HG03575 (cell line): ENCODE measurements at regions not wholly inside any gene's neighbourhood (a gene's known extent, or its start where the extent isn't known, plus 50 kb on each side); places are given as distances from the start of the nearest gene placed in this dataset.
"Not testable (repeated sequence)": the region's sequence is repeated elsewhere in the genome, so short reads cannot be mapped to it uniquely, and the experiment has no call there.

ENCODE experiments used
- ATAC-seq: cut with Tn5 transposase; IDR thresholded peaks from one replicate; pipeline ENCODE4 v1.9.1; 2021; ENCODE audit not compliant: unreplicated experiment, insufficient number of reproducible peaks, low FRiP score; ENCODE audit errors: extremely low read depth

- no peak for ATAC-seq
These were observed 866.0 kb downstream of the LTN1 start for GRCh38 chr21:28126521-28127174.

- ATAC-seq, result no peak
These were observed 868.1 kb downstream of the LTN1 start for GRCh38 chr21:28124541-28124940.

GRCh38 chr21:28118570-28118969 lies 874.1 kb downstream of the LTN1 start:
- ATAC-seq, result no peak

- ATAC-seq, result not testable (repeated sequence)
These were observed 877.7 kb downstream of the LTN1 start for GRCh38 chr21:28114986-28115385.

GRCh38 chr21:28113718-28114117 lies 879.0 kb downstream of the LTN1 start:
- no peak for ATAC-seq

- ATAC-seq, result no peak
These were observed 880.2 kb downstream of the LTN1 start for GRCh38 chr21:28112511-28112910.

GRCh38 chr21:28111151-28111619 lies 881.5 kb downstream of the LTN1 start:
- ATAC-seq, result no peak

DNA sequence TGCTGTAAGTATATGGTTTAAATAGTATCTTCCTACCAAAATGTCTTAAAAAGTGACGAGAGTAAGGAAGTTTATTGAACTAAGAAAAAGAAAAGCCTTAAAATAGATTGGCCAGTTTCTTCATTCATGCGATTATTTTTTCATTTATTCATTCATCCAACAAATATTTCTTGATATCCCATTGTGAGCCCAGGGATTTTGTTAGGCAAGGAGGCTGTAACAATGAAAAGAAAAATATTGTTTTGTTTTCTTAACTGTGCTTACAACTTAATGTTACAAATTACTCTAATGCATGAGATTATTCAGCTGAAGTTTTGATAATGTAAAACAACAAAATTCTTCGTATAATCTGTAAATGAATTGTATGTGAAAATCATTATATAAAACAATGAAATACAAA lies 882.0 kb downstream of the LTN1 start:
- no peak for ATAC-seq

DNA sequence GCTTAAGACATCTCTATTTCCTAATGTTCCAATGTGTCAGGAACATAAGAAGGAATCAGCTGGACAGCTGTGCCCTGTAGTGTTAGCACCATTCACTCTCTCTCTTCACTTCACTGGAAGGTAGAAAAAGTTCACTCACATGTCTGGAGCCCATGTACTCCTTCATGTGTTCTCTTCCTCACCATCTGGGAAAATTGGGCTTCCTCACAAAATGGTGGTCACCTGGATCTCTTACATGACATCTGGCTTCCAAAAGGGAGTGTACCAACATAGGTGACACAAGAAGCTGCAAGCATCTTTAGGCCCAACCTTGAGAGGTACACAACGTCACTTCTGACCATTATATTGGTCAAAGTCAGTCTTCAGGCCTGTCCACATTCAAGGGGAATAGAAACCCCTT lies 882.6 kb downstream of the LTN1 start:
- no peak for ATAC-seq

DNA sequence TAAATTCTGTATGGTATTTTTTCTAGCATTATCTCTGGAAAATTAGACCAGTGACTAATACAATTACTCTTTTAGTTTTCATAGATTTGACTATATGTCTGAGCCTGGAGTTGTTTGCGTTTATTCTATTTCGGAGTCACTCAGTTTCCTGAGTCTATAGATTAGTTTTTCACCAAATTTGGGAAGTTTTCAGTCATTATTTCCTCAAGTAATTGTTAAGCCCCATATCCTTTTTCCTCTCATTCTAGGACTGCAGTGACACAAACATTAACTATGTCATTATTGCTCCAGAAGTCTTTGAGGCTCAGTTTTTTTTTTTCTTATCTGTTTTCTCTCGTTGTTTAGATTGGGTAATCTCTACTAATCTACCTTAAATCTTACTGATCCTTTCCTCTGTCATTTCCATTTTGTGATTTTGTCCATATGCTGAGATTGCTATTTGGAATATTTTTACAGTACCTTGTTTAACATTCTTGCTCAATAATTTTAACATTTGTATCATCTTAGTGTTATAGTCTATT lies 886.2 kb downstream of the LTN1 start:
- ATAC-seq, result no peak

DNA sequence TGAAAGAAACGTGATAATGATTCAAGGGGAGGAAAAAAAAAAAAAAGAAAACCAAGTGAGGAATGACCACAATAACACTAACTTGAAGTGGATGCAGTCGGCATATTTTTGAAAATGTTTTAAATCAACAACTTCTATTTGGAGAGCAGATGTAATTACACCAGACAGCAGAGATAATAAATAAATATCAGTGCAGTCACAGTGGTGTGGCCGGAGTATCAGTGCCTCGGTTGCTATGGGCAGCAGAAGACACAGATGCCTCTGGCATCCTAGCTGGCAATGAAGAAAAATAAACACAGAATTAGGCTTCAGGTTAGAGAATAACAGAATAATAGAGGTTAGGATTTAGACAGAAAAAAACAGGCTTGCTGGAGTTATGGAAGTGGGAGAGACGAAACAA lies 888.3 kb downstream of the LTN1 start:
- no peak for ATAC-seq

DNA sequence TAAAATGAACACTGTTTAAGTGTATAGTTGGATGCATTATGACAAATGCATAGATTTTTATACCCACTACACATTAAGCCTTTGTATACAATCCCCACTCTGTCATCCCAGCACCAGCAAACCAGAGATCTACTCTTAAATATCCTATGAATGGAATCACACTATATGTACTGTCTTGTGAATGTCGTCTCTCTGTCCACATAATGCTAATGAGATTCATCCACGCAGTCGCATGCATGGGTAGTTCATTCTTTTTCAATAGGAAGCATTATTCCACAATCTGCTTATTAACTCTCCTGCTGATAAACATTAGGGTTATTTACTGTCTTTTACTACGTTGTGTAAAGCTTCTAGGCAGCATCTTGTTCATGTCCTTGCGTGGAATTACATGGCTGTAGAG lies 892.3 kb downstream of the LTN1 start:
- ATAC-seq, result no peak

DNA sequence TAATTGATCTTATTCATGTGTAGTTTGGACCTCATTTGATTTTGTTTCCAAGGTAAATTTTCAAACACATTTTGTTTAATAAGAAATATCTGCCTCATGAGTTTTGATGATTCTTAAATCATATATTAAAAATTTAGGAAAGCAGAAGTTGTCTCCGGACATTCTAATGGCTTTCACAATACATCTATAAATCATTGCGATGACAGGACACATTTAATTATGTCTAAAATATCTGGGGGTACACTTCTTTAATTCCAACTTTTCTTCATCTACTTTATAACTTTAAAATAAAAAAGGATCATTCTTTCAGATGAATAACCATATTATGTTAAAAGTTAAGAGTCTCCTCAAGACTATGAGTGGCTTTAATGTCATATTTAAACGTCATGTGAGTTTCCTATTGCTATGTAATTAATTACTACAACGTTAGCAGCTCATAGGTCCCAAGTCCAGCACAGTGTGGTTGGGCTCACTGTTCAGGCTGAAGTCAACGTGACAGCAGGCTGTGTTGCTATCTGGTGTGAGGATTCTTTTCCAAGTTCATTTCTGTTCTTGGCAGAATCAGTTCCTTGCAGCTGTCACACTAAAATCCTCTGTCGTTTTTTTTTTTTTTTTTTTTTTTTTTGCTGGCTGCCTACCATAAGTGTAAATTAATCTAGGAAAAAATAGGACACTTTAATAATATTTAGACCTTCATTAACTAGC lies 893.5 kb downstream of the LTN1 start:
- ATAC-seq, result no peak

GRCh38 chr21:28091466-28091865 lies 901.2 kb downstream of the LTN1 start:
- ATAC-seq, result no peak

DNA sequence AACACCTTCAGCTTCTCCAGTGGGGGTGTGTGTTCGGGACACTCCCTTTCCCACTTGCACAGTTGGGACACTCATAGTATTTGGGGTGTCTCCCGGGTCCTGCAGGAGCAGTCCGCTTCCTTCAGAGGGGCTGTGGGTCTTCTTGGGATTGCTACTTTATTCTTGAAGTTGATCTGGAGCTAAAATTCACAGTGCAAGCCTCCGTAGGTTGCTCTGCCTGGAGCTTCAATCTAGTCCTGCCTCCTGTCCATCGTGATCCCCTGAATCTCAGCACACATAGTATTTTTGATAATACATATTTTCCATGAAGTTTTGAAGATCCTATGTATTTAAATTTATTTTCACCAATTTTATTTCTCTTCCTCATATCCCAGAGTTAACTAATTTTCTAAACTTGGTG lies 902.1 kb downstream of the LTN1 start:
- no peak for ATAC-seq

- no peak for ATAC-seq
These were observed 902.9 kb downstream of the LTN1 start for GRCh38 chr21:28089599-28090441.

DNA sequence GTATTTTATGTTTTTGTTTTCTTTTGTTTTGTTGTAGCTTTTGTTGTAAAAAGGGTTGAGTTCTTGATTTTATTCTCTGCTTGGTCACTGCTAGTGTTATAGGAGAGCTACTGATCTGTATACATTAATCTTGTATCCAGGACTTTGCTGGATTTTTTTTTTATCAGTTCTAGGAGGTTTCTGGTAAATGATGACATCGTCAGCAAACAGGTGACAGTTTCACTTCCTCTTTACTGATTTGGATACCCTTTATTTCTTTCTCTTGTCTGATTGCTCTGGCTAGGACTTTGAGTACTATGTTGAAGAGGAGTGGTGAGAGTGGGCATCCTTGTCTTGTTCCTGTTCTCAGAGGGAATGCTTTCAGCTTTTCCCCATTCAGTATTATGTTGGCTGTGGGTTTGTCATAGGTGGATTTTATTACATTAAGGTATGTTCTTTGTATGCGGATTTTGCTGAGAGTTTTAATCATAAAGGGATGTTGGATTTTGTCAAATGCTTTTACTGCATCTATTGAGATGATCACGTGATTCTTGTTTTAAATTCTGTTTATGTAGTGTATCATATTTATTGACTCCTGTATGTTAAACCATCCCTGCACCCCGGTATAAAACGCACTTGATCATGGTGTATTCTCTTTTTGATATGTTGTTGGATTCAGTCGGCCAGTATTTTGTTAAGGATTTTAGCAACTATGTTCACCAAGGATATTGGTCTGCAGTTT lies 905.7 kb downstream of the LTN1 start:
- no peak for ATAC-seq

DNA sequence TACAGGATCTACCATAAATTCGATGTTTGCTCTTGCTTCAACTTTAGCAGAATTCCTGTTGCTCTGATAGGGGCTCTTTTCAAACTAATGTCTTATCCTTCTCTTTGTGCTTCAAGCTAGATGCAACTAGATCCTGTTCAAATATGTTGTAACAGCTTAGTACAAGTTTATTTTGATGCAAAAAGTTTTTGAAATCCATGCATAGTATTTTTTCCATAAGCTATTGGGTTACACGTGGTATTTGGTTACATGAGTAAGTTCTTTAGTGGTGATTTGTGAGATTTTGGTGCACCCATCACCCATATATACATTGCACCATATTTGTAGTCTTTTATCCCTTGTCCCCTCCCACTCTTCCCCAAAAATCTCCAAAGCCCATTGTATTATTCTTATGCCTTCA lies 907.7 kb downstream of the LTN1 start:
- ATAC-seq, result no peak

DNA sequence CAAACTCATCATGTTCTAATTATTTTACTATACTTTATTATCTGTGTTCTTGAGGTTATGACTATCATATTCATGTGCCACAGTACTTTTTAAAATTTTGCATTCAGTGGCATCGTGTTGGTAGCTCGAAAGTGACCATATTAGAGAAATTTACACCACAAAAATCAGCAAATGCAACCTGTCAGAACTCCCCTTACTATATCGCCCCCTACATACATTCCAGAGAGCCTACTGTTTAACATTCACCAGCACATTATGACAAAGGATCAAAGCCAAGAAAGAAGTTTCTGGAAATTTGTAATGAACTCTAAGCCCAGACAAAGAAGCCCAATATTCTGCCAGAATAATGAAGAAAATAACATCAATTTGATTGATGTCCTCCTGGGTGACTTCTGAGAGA lies 909.3 kb downstream of the LTN1 start:
- ATAC-seq, result no peak
